GM18520 (cell line): ENCODE measurements at regions not wholly inside any gene's neighbourhood (a gene's known extent, or its start where the extent isn't known, plus 50 kb on each side); places are given as distances from the start of the nearest gene placed in this dataset.

Experiments
- ATAC-seq: cut with Tn5 transposase; IDR thresholded peaks from one replicate; pipeline ENCODE4 v1.9.1; 2021; ENCODE audit not compliant: unreplicated experiment

GRCh38 chr14:38103542-38104225 is 104.0 kb upstream of the SSTR1 start:
- ATAC-seq = no peak

GRCh38 chr14:38105106-38105702 is 102.5 kb upstream of the SSTR1 start:
- ATAC-seq = no peak

- ATAC-seq = peak; percentile 79
Observed at GRCh38 chr14:38107216-38107631, 100.5 kb upstream of the SSTR1 start.

GRCh38 chr14:38108681-38109080 is 99.0 kb upstream of the SSTR1 start:
- ATAC-seq = no peak

GRCh38 chr14:38110258-38110657 is 97.4 kb upstream of the SSTR1 start:
- no peak for ATAC-seq

- ATAC-seq = no peak
Observed at GRCh38 chr14:38111046-38111445, 96.7 kb upstream of the SSTR1 start.

- ATAC-seq = no peak
Observed at GRCh38 chr14:38113546-38113945, 94.2 kb upstream of the SSTR1 start.

- no peak for ATAC-seq
Observed at GRCh38 chr14:38116895-38117294, 90.8 kb upstream of the SSTR1 start.

- no peak for ATAC-seq
Observed at GRCh38 chr14:38120109-38120508, 87.6 kb upstream of the SSTR1 start.

- ATAC-seq = no peak
Observed at GRCh38 chr14:38121320-38122020, 86.2 kb upstream of the SSTR1 start.

- ATAC-seq = no peak
Observed at GRCh38 chr14:38122241-38122640, 85.5 kb upstream of the SSTR1 start.

GRCh38 chr14:38124506-38124905 is 83.2 kb upstream of the SSTR1 start:
- no peak for ATAC-seq

GRCh38 chr14:38125481-38126037 is 82.1 kb upstream of the SSTR1 start:
- no peak for ATAC-seq

- no peak for ATAC-seq
Observed at GRCh38 chr14:38127356-38127755, 80.3 kb upstream of the SSTR1 start.

- ATAC-seq = no peak
Observed at GRCh38 chr14:38127784-38128183, 79.9 kb upstream of the SSTR1 start.

- ATAC-seq = no peak
Observed at GRCh38 chr14:38128640-38129039, 79.1 kb upstream of the SSTR1 start.

- no peak for ATAC-seq
Observed at GRCh38 chr14:38129192-38129591, 78.5 kb upstream of the SSTR1 start.

GRCh38 chr14:38129705-38130104 is 78.0 kb upstream of the SSTR1 start:
- ATAC-seq = no peak

GRCh38 chr14:38134416-38135030 is 73.2 kb upstream of the SSTR1 start:
- no peak for ATAC-seq

GRCh38 chr14:38135106-38135867 is 72.4 kb upstream of the SSTR1 start:
- ATAC-seq = no peak

- no peak for ATAC-seq
Observed at GRCh38 chr14:38137005-38137404, 70.7 kb upstream of the SSTR1 start.
